CD14-positive monocyte (primary cell): ENCODE measurements at regions not wholly inside any gene's neighbourhood (a gene's known extent, or its start where the extent isn't known, plus 50 kb on each side); places are given as distances from the start of the nearest gene placed in this dataset.

ENCODE experiments used
- DNase-seq, 3 donors: peaks; one replicate each; pipeline ENCODE4 v3.0.0-alpha.2; 2011 to 2022
- H2AFZ ChIP-seq: 2 replicates; pipeline ENCODE4 v1.6.0; 2012; ENCODE audit warnings: mild to moderate bottlenecking, low read depth, low read length, inconsistent platforms; ENCODE audit not compliant: insufficient read depth, poor library complexity, severe bottlenecking
- H3K27ac ChIP-seq, 2 donors: 1 replicate in 1 of 2; 2 replicates in 1 of 2; pipeline ENCODE4 v1.5.1; 2012 to 2013; ENCODE audit warnings: low read length in 2 of 2, control low read depth in 1 of 2, inconsistent platforms in 1 of 2, low read depth in 1 of 2, mild to moderate bottlenecking in 1 of 2
- H3K27me3 ChIP-seq, 2 donors: one replicate each; pipeline versions ENCODE4 v1.6.0 to v1.6.1; 2011 to 2013; ENCODE audit warnings: low read length in 2 of 2; ENCODE audit not compliant: control insufficient read depth in 2 of 2, insufficient read depth in 2 of 2
- H3K36me3 ChIP-seq, 2 donors: replicated peaks in 1 of 2; 1 replicate in 1 of 2; 2 replicates in 1 of 2; pipeline versions ENCODE4 v1.5.1 to v1.6.1; 2012 to 2013; ENCODE audit warnings: low read length in 2 of 2, control low read depth in 1 of 2, inconsistent platforms in 1 of 2, mild to moderate bottlenecking in 1 of 2; ENCODE audit not compliant: insufficient read depth in 2 of 2, control insufficient read depth in 1 of 2
- H3K4me1 ChIP-seq, 2 donors: 1 replicate in 1 of 2; 2 replicates in 1 of 2; pipeline versions ENCODE4 v1.5.1 to v1.6.1; 2012 to 2013; ENCODE audit warnings: low read length in 2 of 2, control low read depth in 1 of 2, inconsistent platforms in 1 of 2, mild to moderate bottlenecking in 1 of 2, moderate library complexity in 1 of 2; ENCODE audit not compliant: insufficient read depth in 2 of 2, control insufficient read depth in 1 of 2
- H3K4me2 ChIP-seq: replicated peaks from 2 replicates; pipeline ENCODE3; 2012; ENCODE audit warnings: low read length, moderate library complexity, mild to moderate bottlenecking; ENCODE audit not compliant: poor library complexity, severe bottlenecking; ENCODE audit errors: extremely low read depth
- H3K4me3 ChIP-seq, 3 experiments: fragments of 200-600 bp in 1 of 3; sonication (generic) in 1 of 3; replicated peaks in 1 of 3; 1 replicate in 2 of 3; 2 replicates in 1 of 3; pipeline ENCODE4 v1.5.1; 2011 to 2013; ENCODE audit warnings: low read length in 3 of 3, mild to moderate bottlenecking in 3 of 3, control low read depth in 2 of 3, low read depth in 2 of 3, inconsistent platforms in 1 of 3, moderate library complexity in 1 of 3
- H3K79me2 ChIP-seq: 2 replicates; pipeline ENCODE4 v1.6.0; 2012; ENCODE audit warnings: mild to moderate bottlenecking, control low read depth, inconsistent platforms, low read length, moderate library complexity; ENCODE audit not compliant: insufficient read depth
- H3K9ac ChIP-seq: 2 replicates; pipeline ENCODE4 v1.6.0; 2017; ENCODE audit warnings: low read length, mild to moderate bottlenecking; ENCODE audit not compliant: insufficient read depth, poor library complexity, severe bottlenecking
- H3K9me3 ChIP-seq, 2 donors: replicated peaks in 1 of 2; 1 replicate in 1 of 2; 2 replicates in 1 of 2; pipeline versions ENCODE4 v1.5.1 to v1.6.1; 2012 to 2013; ENCODE audit warnings: low read length in 2 of 2, control low read depth in 1 of 2; ENCODE audit not compliant: control insufficient read depth in 1 of 2, insufficient read depth in 1 of 2
- H4K20me1 ChIP-seq: 2 replicates; pipeline ENCODE4 v1.6.0; 2012; ENCODE audit warnings: mild to moderate bottlenecking, low read length, control low read depth, moderate library complexity; ENCODE audit not compliant: insufficient read depth
- H3K27ac Mint-ChIP-seq, 7 donors: one replicate each; pipeline ENCODE4 v1.8.0; 2020; ENCODE audit warnings: mild to moderate bottlenecking in 7 of 7, mixed read lengths in 7 of 7, moderate library complexity in 6 of 7, inconsistent platforms in 2 of 7
- H3K27me3 Mint-ChIP-seq, 3 donors: one replicate each; pipeline ENCODE4 v1.8.0; 2021 to 2022; ENCODE audit warnings: low read depth in 3 of 3, mild to moderate bottlenecking in 3 of 3, mixed read lengths in 3 of 3, moderate library complexity in 3 of 3, inconsistent platforms in 1 of 3
- H3K36me3 Mint-ChIP-seq, 2 donors: one replicate each; pipeline ENCODE4 v1.8.0; 2020; ENCODE audit warnings: mixed read lengths in 2 of 2, inconsistent platforms in 1 of 2, mild to moderate bottlenecking in 1 of 2
- H3K4me1 Mint-ChIP-seq: one replicate; pipeline ENCODE4 v1.8.0; 2020; ENCODE audit warnings: mild to moderate bottlenecking, mixed read lengths
- H3K4me3 Mint-ChIP-seq, 2 donors: one replicate each; pipeline ENCODE4 v1.8.0; 2020; ENCODE audit warnings: mild to moderate bottlenecking in 2 of 2, mixed read lengths in 2 of 2, moderate library complexity in 1 of 2
- H3K9me3 Mint-ChIP-seq, 7 donors: one replicate each; pipeline ENCODE4 v1.8.0; 2020 to 2022; ENCODE audit warnings: mixed read lengths in 7 of 7, mild to moderate bottlenecking in 6 of 7, moderate library complexity in 6 of 7, inconsistent platforms in 2 of 7
- WGBS: methylation state at CpG from one replicate; pipeline ENCODE4 v1.1.5; 2013; ENCODE audit warnings: missing lambda C conversion rate; ENCODE audit not compliant: insufficient coverage; 5-methylcytosine and 5-hydroxymethylcytosine counted together
- intact Hi-C, 2 donors: fragments of 100-400 bp; cut with micrococcal nuclease; formaldehyde crosslinking; loops; one replicate each; pipeline versions ENCODE4 v1.15.0 to v1.15.1; 2023
- TF ChIP-seq, protein P1 (sequence below): fragments of 200-600 bp; IDR thresholded peaks from one replicate; pipeline ENCODE4 v1.8.0; 2022; ENCODE audit warnings: antibody characterized with exemption, mild to moderate bottlenecking

DNA sequence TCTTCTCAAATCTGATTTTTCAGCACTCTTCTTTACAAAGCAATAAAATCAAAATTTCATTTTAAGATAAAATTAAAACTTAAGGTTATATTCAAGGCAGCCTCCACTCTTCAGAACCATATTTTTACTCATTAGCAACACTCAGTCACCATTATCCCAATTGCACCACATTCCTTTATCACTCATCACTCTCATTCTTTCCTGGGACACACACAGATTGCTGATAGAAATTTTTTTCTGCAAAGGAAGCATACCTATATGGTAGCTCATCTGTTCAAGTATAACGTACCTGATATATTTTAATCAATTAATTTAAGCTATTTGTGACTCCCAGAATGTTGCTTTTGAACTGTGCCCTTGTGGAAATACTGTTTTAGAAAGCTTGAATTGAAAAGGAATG is 1559.3 kb upstream of the ZEB2 start:
- Mint-ChIP-seq H3K4me1 (no peaks in the 10 kb centered on the region), H3K27ac (no peak overlapping the region), H3K4me3 (no peak overlapping the region), H3K36me3 (no peaks in the 10 kb centered on the region), H3K9me3 (peaks cover 0 to 9% (median 6%) of the 10 kb centered on the region in 7 donors), H3K27me3 (peaks cover 0 to 2% (median 0%) of the 10 kb centered on the region in 3 donors)
- Histone ChIP-seq H3K27ac (no peak overlapping the region), H3K27me3 (no peaks in the 10 kb centered on the region), H3K4me1 (no peaks in the 10 kb centered on the region), H3K4me3 (no peak overlapping the region), H3K9me3 (no peaks in the 10 kb centered on the region), H3K9ac (no peak overlapping the region), H3K4me2 (no peak overlapping the region), H2AFZ (no peak overlapping the region), H3K36me3 (no peaks in the 10 kb centered on the region), H4K20me1 (no peaks in the 10 kb centered on the region), H3K79me2 (no peaks in the 10 kb centered on the region)
- WGBS: no CpG with 5 or more reads among the region's 1 CpG
- intact Hi-C loops: no loop called here
- TF ChIP-seq, protein P1, sequence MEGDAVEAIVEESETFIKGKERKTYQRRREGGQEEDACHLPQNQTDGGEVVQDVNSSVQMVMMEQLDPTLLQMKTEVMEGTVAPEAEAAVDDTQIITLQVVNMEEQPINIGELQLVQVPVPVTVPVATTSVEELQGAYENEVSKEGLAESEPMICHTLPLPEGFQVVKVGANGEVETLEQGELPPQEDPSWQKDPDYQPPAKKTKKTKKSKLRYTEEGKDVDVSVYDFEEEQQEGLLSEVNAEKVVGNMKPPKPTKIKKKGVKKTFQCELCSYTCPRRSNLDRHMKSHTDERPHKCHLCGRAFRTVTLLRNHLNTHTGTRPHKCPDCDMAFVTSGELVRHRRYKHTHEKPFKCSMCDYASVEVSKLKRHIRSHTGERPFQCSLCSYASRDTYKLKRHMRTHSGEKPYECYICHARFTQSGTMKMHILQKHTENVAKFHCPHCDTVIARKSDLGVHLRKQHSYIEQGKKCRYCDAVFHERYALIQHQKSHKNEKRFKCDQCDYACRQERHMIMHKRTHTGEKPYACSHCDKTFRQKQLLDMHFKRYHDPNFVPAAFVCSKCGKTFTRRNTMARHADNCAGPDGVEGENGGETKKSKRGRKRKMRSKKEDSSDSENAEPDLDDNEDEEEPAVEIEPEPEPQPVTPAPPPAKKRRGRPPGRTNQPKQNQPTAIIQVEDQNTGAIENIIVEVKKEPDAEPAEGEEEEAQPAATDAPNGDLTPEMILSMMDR: no peak
- DNase-seq: no peak

DNA sequence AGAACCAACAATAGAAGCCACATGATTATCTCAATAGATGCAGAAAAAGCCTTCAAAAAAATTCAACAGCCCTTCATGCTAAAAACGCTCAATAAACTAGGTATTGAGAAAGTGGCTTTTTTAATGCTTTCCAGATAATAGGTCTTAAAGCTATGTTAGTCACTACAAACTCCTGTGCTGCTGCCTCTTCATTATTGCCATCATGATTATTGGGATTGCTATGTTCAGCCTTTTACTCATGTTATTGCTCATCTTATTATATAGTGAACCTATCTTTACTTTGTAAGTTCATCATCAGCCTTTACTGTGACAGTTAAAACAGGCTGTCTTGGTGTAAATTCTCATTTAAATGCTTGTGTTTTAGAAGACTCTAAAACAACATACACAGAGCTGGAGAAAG is 1557.2 kb upstream of the ZEB2 start:
- Mint-ChIP-seq H3K36me3 (no peaks in the 10 kb centered on the region), H3K27me3 (no peaks in the 10 kb centered on the region), H3K4me3 (no peak overlapping the region), H3K27ac (no peak overlapping the region), H3K4me1 (no peaks in the 10 kb centered on the region), H3K9me3 (peaks cover 0 to 11% (median 5%) of the 10 kb centered on the region in 7 donors)
- Histone ChIP-seq H3K79me2 (no peaks in the 10 kb centered on the region), H3K36me3 (no peaks in the 10 kb centered on the region), H3K4me1 (no peaks in the 10 kb centered on the region), H3K9ac (no peak overlapping the region), H3K9me3 (peaks cover 0 to 2% of the 10 kb centered on the region in 2 donors), H3K27ac (no peak overlapping the region), H2AFZ (no peak overlapping the region), H3K4me2 (no peak overlapping the region), H4K20me1 (no peaks in the 10 kb centered on the region), H3K4me3 (no peak overlapping the region), H3K27me3 (no peaks in the 10 kb centered on the region)
- no CpG with 5 or more reads among the region's 1 CpG for WGBS
- TF ChIP-seq, protein P1: no peak
- intact Hi-C loops: no loop called here
- no peak for DNase-seq
